ENCODE measurements at regions not wholly inside any gene's neighbourhood (a gene's known extent, or its start where the extent isn't known, plus 50 kb on each side); places are given as distances from the start of the nearest gene placed in this dataset.

DNA sequence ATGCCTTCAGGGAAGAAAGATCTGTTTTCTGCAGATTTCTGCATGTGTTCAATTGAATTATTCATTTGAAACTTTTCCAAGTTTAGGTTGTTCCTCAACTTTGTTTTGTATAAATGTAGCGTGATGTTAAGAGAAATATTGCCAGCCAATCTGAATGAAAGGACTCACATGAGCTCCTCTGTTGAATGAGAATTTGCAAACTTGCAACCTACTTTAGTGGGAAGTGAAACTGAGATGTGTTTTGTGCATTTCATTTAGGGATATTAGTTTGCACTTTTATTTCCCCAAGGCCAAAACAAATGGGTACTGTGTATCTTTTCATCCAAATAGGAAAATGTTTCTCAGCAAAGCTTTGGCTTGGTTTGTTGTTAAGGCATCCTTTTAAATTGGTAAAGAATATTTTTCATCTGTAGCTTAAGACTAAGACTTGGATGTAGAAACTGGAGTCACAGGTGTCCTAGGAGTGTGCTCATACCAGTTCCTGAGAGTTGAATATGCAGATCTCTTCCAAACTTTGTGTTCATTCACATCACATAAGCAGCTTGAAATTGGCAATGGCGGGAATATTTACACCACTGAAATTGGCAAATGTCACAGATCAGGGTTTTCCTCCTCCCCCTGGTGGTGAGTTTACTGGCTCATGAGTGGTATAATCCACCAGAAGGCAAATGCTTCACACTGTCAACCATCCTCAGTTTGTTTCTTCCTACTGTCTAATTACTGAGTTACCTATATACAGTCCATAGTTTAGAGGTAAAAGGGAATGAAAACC lies 193.6 kb upstream of the BANK1 start:
- in situ Hi-C loops (cut with MboI; ENCODE audit: low sequenced_read_pairs), result no loop called here

DNA sequence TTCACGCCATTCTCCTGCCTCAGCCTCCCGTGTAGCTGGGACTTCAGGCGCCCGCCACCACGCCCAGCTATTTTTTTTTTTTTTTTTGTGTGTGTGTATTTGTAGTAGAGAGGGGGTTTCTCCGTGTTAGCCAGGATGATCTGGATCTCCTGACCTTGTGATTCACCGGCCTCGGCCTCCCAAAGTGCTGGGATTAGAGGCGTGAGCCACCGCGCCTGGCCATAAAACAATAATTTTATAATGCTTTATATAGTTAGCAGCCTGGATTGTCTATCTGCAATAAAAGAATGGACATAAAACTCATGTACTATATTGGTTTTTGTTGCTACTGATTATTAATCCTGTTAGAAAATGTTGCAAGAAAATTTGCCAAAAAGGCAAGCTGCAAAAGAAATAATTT lies 195.9 kb upstream of the BANK1 start:
- in situ Hi-C loops (cut with MboI; ENCODE audit: low sequenced_read_pairs), result no loop called here

DNA sequence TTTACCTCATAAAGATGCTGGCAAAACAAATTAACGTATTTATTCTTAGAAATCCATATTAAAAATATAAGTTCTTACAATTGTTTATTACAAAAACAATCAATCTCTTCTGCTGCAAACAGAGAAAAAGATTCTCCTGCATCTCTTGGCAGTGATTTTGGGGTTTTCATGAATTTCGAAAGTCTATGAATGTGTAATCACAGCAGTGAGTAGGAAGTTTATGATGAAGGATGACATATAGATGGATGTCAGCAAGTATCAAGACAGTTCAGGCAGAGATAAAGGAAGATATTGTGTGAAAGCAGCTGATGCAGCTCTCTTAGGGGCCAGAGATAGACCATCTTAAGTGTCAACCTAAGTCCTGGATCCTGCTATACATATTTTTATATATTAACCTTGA lies 196.9 kb upstream of the BANK1 start:
- in situ Hi-C loops (cut with MboI; ENCODE audit: low sequenced_read_pairs), result no loop called here

DNA sequence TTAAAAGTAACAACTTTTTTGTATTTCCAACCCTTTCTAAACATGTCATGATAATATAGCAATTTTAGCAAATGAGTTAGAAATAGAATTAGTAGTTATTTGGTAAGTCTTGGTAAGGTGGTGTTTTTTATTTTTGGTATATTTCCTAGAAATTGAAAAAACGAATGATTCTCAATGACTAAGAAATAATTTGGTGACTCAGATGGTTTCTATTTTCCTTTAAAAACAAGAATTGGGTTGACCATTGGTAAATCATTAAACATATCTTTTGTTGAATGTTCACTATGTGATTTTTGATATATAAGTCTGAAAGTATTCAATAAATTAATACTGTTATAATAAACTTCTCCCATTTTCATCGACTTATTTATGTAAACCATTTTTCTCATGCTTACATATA lies 206.2 kb upstream of the BANK1 start:
- in situ Hi-C loops (cut with MboI; ENCODE audit: low sequenced_read_pairs), result no loop called here

DNA sequence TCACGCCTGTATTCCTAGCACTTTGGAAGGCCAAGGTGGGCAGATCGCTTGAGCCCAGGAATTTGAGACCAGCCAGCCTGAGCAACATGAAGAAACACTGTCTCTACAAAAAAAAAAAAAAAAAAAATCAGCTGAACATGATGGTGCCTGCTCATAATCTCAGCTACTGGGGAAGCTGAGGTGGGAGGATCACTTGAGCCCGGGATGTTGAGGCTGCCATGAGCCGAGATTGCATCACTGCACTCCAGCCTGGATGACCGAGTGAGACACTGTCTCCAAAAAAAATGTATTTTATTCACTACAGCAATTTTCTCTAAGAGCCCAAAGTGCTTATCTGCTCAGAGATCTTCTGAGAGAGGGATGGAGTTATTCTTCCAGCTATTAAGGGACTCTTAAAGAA lies 215.8 kb upstream of the PPP3CA start:
- in situ Hi-C loops (cut with MboI; ENCODE audit: low sequenced_read_pairs), result no loop called here

DNA sequence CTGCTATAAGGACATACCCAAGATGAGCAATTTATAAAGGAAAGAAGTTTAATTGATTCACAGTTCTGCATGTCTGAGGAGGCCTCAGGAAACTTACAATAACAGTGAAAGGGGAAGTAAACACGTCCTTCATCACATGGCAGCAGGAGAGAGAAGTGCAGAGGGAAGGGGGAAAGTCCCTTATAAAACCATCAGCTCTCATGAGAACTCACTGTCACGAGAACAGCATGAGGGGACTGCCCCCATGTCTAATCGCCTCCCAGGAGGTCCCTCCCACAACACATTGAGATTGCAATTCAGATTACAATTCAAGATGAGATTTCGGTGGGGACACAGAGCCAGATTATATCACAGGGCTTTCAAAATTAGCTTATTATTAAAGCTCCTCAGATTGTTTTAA lies 209.5 kb upstream of the PPP3CA start:
- in situ Hi-C loops (cut with MboI; ENCODE audit: low sequenced_read_pairs), result no loop called here

DNA sequence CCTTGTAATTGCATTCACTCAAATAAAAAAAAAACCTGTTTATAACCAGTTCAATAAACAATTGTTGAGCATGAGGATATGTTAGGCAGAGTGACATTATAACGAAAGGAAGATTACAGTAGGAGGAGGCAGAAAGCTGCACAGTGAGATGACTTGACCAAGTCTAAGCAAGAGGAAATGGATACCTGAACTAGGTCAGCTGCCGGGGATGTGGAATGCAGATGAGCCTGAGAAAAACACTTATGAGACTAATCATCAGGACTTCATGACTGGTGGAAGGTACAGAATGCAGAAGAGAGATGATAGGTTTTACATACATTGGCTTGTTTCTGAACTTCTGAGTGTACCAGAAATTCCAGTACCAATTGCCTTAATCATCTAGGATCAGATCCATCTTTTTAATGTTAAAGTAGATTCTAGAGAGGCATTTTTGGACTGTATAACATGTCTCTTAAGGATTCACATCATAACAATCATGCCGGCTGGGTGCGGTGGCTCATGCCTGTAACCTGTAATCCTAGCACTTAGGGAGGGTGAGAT lies 208.1 kb upstream of the PPP3CA start:
- in situ Hi-C loops (cut with MboI; ENCODE audit: low sequenced_read_pairs), result no loop called here

DNA sequence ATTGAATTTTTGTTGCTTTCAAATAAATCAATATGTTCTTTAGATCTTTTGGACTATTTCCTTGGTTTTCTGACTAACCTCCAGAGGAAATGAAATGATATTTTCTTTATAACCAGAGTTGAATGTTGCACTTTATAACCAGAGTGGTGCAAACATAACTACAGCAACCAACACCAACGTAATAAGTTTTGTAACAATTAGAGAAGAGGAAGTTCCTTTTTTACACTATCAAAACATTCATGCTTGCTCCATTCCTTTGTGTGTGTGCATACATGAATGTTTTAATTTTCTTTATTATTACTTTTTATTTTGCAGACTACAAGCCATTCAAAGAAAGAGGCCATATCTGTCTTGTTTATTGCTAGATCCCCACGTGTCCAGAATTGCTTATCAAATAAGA lies 193.0 kb upstream of the PPP3CA start:
- in situ Hi-C loops (cut with MboI; ENCODE audit: low sequenced_read_pairs), result no loop called here

DNA sequence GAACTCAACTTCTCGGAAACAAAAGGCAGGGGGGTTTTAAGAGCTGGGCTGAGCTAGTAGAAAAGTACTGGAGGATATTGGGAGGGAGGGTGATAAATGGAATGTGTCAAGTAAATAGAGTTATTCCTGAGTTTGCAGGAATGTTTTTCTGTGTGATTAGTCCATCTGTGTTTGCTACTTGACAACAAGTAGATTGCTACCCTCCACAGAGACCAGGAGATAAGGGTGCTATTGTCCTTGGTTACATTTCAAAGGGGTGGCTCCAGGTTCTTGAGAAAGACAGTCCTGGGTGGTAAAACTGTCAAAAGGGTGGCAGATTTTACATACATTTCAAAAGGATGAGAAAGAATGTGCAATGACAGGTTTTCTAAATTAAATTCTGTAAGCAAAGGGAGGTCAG lies 181.2 kb upstream of the PPP3CA start:
- in situ Hi-C loops (cut with MboI; ENCODE audit: low sequenced_read_pairs), result no loop called here

DNA sequence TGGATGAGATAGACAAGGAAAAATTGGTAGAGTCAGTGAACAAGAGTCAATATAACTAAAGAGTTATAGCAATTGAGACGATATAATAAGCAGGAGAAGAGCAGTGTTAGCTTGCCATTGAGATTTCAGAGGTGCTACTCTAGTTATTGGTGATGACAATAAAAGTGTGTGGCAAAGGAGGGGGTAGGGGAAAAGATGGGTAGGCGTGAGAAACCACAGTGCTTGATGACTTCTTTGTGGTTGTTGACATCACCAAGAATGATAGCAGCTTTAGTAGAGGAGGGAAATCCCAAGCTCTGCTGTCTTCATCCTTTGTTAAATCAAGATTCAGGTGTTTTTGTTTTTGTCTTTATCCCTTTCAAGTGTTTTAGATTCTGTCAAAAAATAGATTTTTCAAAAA lies 179.9 kb upstream of the PPP3CA start:
- in situ Hi-C loops (cut with MboI; ENCODE audit: low sequenced_read_pairs), result no loop called here

DNA sequence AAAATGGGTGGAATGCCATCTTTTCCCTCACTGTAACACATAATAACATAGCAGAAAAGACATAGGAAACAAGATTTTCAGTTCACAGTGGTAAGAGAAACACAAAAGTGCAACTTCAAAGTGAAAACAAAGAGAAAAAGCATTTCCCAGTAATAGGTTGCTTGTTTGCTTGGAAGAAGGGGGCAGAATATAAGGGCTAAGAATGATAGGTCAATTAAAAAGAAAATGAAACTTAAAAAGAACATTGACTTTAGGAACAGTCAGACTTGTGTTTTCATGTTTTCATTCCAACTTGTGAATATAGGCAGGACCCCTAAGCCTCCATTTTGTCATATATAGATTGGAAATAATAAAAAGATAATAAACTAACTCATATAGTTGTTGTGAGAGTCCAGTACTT lies 168.2 kb upstream of the PPP3CA start:
- in situ Hi-C loops (cut with MboI; ENCODE audit: low sequenced_read_pairs), result no loop called here

DNA sequence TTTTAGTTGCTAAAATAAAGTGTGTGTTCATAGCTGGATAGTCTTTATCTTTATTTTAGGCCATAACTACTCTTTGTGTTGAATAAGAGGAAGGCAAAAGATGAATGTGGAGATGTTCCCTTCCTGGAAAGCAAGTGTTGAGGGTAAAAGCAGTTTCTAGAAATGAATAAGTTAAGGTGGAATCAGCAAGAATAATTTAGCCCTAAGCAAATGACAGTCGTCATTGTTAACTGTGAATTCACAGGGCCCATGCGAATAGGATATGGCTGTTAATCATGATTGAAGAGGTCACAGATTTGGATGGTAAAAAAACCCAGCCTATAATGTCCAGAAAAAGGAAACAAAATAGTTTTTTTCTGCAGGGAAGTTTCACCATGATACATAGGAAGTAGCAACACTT lies 167.8 kb upstream of the PPP3CA start:
- in situ Hi-C loops (cut with MboI; ENCODE audit: low sequenced_read_pairs), result no loop called here

DNA sequence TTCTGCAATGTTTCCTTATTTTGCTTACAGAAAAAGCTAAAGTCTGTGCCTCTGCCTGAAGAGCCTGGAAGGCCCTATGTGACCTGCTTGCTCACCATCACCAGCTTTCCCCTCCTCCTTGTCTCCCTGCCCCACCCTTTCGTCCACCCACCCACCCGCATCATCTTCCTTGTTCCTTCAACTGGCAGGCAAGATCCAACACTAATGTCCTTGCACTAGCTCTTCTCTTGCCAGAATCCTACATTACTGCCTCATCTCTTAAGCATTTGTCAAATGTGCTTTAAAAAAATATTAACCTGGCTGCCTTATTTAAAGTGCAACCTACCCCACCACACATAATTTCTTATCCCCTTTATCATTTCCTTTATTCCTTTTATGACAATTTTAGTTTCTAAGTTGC lies 165.1 kb upstream of the PPP3CA start:
- in situ Hi-C loops (cut with MboI; ENCODE audit: low sequenced_read_pairs), result no loop called here

DNA sequence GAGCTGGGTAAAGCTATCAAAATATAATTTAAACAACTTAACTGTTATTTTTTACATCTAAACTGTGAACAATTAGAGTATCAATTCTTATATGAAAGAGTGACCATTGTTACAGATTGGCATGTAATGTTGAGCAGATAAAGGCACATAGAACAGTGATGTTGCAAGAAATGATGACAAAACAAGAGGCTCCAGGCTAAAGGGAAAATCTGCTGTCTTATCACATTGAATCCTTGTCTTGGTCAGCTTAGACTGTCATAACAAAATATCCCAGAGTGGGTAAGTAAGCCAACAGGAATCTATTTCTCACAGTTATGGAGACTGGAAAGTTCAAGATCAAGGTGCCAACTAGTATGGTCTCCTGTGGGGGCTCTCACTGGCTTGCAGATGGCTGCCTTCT lies 154.1 kb upstream of the PPP3CA start:
- in situ Hi-C loops (cut with MboI; ENCODE audit: low sequenced_read_pairs), result no loop called here

DNA sequence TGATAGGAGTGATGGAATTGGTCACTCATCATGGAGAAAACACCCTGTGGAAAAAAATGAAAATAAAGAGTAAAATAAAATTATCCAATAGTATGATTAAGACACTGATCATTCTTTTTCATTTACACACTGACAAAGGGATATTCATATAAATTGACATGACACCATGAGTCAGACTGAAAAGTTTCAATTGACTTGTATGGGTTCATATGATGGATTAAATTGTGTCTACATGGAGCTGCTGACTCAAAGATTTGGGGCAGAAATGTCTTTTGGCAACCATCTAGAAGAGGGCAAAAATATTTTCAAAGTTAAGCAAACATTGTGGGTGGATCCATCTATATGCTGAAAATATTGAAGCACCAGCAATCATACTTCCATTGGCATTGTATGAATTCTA lies 153.4 kb upstream of the PPP3CA start:
- in situ Hi-C loops (cut with MboI; ENCODE audit: low sequenced_read_pairs), result no loop called here

DNA sequence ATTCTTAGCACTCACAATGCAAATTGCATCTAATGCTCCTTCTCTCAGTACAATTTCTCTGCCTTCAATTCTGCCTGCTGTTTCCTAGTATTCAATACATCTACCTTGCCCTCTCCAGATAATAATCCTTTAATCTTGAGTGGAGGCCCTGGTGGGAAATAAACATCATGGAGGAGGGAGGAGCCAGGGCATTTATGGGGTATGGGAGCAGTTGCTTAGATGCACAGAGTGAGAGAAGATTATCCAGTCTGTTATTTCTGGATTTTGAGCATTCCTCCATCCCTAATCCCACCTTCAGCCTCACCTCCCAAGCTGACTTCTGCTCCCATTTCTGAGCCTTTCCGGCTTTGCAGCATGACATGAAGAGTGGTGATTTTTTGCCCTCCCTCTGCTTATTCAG lies 127.9 kb upstream of the PPP3CA start:
- in situ Hi-C loops (cut with MboI; ENCODE audit: low sequenced_read_pairs), result no loop called here

DNA sequence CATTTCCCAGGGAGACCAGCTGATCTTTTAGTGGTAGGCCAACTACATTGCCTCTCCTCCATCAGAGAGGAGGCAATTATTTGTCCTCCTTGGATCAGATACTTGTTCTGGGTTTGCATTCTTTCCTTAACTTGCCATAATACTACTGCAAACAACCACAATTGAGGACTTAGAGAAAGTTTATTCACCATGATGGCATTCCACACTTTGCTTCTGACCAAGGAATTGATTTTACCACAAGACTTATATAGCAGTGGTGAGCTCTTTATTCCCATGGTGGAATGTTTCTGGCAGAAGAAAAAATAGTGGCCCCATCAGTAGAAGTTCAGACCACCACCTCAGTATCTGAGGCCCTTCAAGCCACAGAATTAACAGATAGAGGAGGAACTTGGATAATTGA lies 123.9 kb upstream of the PPP3CA start:
- in situ Hi-C loops (cut with MboI; ENCODE audit: low sequenced_read_pairs), result no loop called here

DNA sequence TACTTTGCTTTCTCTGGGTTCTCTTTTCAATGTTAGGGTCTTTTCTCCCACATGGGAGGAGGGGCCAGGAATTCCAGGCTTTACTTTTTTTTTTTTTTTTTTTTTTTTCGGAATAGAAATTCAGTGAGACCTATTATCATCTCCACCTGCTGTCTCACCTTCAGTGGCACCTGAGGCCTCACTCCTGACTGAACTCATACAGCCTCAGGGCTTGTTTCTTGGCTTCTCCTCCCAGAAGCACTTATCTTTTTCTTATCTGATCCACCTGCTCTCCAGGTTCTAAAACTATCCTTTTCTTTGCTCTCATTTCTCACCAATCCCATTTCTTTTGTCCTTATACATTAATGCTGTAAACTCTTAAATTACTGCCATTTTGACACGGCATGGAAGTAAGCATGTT lies 117.3 kb upstream of the PPP3CA start:
- in situ Hi-C loops (cut with MboI; ENCODE audit: low sequenced_read_pairs), result no loop called here

DNA sequence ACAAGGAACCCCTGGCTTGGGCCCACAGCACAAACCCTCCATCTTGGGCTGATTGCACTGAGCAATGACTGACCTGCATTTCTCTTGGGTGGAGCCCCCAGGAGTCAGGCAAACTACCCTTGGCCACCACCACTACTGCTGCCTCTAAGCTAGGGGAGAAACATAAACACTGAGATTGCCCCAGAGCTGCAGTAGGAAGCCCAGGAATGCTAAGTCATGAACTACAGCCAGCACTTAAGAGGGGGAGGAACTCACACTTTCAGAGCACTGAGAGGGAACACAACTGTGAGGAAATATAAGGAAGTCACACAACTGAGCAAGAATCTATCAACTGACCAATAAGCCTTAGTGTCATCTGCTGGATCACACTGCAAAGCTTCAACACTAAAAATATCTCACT lies 111.6 kb upstream of the PPP3CA start:
- in situ Hi-C loops (cut with MboI; ENCODE audit: low sequenced_read_pairs), result no loop called here

DNA sequence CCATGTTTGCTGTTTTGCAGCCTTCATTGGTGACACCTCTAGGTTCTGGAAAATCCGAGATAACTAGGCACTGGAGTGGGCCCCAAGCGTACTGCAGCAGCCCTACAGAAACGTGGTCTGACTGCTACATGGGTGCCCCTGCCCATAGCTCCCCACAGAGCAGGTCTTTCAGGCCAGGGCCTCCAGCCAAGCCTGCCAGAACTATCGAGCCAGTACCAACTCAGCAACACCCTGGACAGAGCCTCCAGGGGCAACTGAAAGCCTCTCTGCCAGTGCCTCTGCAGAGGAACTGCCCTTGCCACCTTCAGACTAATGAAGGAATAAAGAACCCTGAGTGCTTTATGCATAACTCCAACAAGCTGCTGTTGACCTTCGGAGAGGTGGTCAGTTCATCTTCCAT lies 111.1 kb upstream of the PPP3CA start:
- in situ Hi-C loops (cut with MboI; ENCODE audit: low sequenced_read_pairs), result no loop called here

DNA sequence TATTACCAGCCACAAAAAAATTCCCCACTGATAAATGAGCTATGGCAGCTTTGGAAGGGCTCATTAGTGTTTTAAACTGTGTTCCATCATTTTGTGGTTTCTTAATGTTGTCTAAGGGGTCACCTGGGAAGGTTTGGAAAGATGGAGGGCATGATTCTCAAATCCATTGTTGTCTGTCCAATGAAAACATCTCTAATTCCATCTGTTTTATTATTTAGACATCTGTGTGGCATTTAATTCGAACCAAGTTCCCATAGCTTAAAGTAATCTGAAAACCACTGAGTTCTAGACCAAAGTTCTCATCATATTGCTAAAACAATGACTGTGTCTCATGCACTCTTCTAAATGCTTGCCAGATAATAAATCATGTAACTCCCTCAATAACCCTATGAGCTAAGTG lies 103.8 kb upstream of the PPP3CA start:
- in situ Hi-C loops (cut with MboI; ENCODE audit: low sequenced_read_pairs), result no loop called here

DNA sequence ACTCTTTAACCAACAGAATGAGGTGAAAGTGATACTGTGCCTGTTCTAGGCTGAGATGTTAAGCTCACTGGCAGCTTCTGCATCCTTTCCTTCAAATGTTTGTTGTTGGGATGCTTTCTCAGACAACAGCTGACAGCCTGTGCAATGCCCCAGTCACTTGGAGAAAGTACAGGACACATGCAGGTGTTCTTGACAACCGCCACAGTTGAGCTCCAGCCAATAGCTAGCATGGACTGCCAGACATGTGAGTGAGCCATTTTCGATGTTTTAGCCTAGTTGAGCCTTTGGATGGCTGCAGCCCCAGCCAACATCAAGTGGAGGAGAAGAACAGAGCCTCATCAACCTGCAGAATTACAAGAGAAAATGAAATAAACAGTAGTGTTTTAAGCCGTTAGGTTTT lies 94.1 kb upstream of the PPP3CA start:
- in situ Hi-C loops (cut with MboI; ENCODE audit: low sequenced_read_pairs), result no loop called here

DNA sequence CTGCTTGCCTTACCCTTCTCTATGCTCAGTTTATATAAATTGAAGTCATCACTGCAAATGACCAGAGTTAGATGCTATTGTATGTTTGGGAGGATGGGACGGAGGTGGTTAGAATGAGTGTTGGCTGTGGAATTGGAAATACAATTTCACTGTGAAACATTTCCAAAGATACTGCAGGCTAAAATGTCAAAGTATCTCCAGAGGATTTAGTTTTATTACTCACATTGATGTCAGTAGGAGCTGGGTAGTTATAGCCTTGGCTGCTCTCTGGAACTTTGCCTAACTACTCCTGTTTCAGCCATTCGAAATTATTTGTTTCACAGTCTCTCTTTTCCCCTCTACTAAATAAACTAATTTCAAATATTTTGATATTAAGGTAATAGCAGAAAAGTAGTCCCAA lies 92.6 kb upstream of the PPP3CA start:
- in situ Hi-C loops (cut with MboI; ENCODE audit: low sequenced_read_pairs), result no loop called here
